GM11168 (cell line): ENCODE measurements at regions not wholly inside any gene's neighbourhood (a gene's known extent, or its start where the extent isn't known, plus 50 kb on each side); places are given as distances from the start of the nearest gene placed in this dataset.

Experiments used
- in situ Hi-C: fragments of 300-500 bp; cut with MboI; formaldehyde crosslinking; loops from one replicate; pipeline ENCODE4 v1.12.0; 2022; ENCODE audit warnings: low sequenced_read_pairs; ENCODE audit not compliant: unreplicated experiment

DNA sequence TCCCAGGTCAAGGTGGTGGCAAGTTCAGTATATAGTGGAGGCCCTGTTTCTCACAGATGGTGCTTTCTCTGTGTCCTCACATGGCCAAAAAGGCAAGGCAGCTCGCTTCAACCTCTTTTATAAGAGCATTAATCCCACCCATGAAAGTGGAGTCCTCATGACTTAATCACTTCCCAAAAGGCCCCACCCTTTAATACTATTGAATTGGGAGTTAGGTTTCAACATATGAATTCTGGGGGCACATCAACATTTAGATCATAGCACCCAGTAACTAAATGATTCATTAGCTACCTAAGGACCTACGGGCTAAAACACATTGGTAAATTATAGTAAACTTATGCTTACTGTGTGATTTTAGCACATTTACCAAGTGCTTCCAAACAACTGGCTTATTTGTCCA lies 317.9 kb downstream of the LTN1 start:
- in situ Hi-C loops, result no loop called here

DNA sequence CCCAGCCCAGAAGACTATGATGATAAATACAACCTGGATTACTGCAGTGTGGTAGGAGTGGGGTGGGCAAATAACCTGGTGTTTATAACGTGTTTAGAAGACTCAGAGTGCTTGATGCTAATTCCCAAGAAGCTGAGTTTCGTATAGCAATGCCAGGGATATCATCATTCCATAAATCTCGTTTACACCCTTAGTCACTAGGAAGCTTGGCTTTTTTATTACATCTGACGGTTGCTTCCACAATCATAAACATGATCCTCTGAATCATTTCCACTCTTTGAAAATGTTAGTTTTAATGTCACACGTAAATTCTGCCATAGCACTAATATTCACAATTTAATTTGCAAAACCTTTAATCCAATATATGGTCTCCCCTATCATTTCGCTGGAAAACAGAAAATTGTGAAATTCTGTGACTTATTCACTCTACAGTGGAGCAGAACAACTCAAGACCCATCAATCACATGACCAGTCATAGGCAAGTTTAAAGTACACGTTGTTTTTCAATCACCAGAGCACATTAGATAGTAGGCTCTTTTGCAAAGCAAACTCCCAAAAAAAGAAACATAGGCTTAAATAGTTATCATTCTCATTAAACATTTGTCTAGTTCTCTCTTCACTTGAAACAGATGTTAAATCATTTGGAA lies 321.0 kb downstream of the LTN1 start:
- in situ Hi-C loops, result no loop called here

GRCh38 chr21:28669971-28670653 lies 322.6 kb downstream of the LTN1 start:
- in situ Hi-C loops, result no loop called here

GRCh38 chr21:28669321-28669720 lies 323.4 kb downstream of the LTN1 start:
- in situ Hi-C loops, result no loop called here

- in situ Hi-C loops, result no loop called here
Observed at GRCh38 chr21:28663754-28664153, 328.9 kb downstream of the LTN1 start.

DNA sequence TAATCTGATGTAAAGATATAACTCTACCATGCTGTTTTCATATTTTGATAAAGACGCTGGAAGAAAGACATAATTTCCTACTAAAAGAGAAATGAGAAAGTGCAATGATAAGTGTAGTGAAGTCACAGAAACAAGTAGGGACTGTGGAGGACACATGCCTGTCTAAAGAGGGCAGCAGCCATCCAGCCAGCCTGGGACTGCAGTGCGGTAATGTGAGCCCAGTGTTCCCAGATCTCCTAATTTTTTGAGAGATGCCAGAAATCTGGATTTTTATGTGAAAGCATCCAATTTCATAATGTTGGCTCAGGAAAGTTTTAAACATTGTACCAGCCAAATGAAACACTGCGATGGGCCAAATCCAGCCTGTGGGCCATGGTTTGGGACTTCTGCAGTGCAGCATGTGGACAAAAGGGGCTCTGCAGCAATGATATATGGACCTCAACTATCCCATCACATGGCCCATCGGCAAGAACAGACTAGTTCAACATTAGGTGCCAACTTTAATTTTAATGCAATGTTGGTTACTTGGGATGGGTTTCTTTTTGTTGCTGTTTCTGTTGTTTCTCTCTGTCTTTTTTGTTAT lies 329.5 kb downstream of the LTN1 start:
- in situ Hi-C loops, result no loop called here

DNA sequence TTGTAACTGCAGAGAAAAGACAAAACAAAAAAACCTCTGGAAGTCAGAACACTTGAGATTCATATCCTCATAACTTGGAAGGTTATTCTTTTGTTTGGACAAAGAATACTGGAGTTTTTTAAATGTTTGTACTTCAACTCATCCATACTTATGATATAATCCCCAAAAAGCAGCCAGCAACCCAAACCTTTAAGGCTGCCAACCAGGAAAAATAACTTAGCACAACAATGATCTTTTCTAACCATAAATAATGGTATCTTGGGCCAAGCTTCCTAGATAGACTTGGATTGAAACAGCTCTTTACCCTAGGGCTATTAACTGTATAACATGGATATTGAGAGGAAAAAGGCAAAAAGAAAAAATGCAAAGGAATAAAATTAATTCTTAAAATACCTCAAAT lies 335.1 kb downstream of the LTN1 start:
- in situ Hi-C loops, result no loop called here

DNA sequence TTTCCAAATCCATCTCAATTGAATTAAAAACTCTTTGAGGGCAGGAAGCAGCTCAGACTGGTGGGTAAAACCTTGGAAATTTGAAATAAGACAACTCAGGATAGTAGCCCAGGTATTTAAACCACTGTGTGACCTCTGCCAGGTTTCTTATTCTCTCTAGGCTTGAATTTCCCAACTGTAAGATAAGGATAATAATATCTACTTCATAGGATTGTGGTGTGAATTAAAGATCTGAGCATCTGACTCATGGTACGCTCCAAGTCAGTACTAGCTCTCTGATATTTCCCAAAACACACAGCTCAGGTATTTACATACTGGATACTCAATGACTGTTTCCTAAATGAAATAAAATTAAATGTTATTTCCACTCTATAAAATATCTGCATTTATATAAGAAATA lies 337.2 kb downstream of the LTN1 start:
- in situ Hi-C loops, result no loop called here

DNA sequence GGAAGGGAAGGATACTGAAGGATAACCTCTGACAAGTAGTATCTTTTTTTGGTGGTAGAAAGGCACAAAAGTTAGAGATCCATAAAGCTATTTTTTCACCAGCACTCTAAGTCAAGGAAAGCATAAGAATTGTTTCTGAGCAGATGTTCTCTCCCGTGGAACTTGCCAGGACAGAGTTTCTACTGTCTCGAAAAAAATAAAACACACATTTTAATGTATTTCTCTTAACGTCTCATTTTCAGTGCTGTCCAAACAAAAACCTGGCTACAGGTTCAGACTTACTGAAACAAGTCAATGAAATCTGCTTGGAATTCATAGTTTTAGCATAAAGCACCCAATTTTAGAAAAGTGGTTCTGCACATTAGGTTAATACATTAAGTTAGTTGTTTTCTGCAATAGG lies 338.3 kb downstream of the LTN1 start:
- in situ Hi-C loops, result no loop called here

GRCh38 chr21:28644762-28645161 lies 347.9 kb downstream of the LTN1 start:
- in situ Hi-C loops, result no loop called here

GRCh38 chr21:28642891-28643290 lies 349.8 kb downstream of the LTN1 start:
- in situ Hi-C loops, result no loop called here

- in situ Hi-C loops, result no loop called here
Observed at GRCh38 chr21:28641731-28642130, 350.9 kb downstream of the LTN1 start.

GRCh38 chr21:28640326-28640725 lies 352.4 kb downstream of the LTN1 start:
- in situ Hi-C loops, result no loop called here

DNA sequence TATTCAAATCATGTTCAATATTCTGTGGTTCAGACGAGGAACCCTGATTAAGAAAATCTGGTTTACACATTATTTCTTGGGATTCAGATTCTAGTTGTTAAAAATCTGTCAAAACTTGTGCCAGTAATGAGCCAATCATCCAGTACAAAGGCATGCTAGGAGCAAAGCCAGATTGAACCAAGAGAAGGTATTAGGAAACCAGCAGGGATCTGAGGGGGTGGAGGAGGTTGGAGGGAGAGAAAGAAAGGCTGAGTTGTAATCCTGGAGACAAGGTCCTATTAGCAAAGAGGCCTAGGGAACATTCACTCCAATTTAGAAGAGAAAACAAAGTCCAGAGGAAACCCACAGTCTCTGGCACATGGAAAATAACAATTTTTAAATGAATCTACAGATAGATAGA lies 352.9 kb downstream of the LTN1 start:
- in situ Hi-C loops, result no loop called here

- in situ Hi-C loops, result no loop called here
Observed at GRCh38 chr21:28636752-28637691, 355.7 kb downstream of the LTN1 start.

GRCh38 chr21:28635541-28635940 lies 357.1 kb downstream of the LTN1 start:
- in situ Hi-C loops, result no loop called here

DNA sequence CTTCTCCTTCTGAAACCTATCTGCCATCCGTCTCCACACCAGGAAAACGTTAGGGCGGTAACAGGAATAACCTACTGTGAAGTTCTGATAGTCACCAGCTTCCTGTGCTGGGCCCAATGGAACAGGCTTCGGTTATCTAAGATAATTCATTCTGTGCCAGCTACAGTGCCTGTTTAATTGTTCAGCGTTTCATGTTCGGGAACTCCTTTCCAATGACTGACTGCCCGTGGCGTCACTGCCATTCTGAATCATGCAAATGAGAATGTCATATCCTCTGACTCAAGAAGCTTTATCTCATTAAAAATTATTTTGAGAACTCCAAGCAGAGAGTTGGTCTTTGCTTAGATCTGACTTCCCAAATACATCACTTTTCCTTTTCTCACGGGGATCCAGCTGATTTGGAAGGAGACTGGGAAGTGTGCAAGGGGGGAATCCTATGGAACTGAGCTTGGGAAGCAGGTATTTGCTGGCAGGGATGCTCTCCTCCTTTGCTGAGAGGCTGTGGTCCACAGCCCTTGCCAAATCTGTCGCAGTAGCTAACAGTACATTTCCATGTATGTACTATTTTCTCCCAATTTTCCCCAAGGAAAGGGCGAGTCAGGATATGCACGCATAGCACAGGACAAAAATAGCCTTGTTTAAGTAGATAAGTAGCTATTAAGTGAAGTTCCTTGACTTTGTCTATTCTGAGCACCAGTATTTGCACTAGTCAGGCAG lies 358.7 kb downstream of the LTN1 start:
- in situ Hi-C loops, result no loop called here

DNA sequence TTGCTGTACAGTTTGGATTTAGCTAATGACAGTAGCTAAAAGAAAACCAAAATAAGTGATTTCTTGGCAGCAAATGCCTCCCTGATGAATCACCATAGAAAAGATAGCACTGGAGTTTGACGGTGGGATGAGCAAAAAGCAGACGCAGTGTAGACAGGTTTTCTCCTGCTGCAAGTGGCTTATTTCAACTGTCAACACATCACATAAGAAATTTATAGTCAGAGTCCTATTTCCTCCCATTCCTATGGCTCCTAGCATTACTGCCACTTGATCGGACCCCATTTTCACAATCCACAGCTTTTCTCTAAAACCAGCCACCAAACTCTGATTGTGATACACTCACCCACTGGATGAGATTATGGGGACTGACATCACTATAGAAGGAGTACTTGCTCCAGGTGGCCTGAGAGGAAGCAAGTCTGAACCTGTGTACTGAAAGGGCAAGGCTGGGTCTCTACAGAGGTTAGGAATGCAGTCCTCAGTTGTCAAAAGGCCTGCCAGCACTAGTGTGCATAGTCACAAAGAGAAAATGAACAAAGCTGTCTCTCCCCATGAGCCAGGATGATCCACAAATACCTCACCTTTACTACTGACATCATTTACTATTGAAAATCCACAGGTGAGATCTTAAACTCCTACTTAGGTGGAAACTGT lies 359.8 kb downstream of the LTN1 start:
- in situ Hi-C loops, result no loop called here

DNA sequence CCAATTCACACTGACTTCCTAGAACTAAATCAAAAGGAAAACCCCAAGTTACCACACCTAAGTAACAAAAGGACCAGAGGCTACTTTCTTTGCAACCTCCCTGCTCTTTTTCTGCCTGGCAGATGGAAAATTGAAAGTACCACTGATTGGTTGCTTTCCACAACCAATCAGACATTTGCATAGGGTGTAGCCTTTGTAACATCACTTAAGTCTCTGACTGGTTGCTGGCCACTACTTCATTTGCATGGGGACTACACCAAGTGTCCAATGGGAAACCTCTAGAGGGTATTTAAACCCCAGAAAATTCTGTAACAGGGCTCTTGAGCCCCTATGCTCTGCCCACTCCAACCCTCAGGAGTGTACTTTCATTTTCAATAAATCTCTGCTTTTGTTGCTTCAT lies 365.0 kb downstream of the LTN1 start:
- in situ Hi-C loops, result no loop called here

- in situ Hi-C loops, result no loop called here
Observed at GRCh38 chr21:28627261-28627660, 365.4 kb downstream of the LTN1 start.
